B cell (primary cell): ENCODE measurements at regions not wholly inside any gene's neighbourhood (a gene's known extent, or its start where the extent isn't known, plus 50 kb on each side); places are given as distances from the start of the nearest gene placed in this dataset.

ENCODE experiments used
- CTCF ChIP-seq: fragments of 200-600 bp; IDR thresholded peaks from one replicate; pipeline ENCODE4 v1.8.0; 2022; ENCODE audit warnings: antibody characterized with exemption, mild to moderate bottlenecking
- EZH2 ChIP-seq: IDR thresholded peaks from 2 replicates; pipeline ENCODE4 v1.6.1; 2012; ENCODE audit warnings: borderline replicate concordance, low read depth, mild to moderate bottlenecking, moderate library complexity, low read length; ENCODE audit not compliant: insufficient read depth, poor library complexity, severe bottlenecking

GRCh38 chr4:14178421-14178820, 550.9 kb upstream of the BOD1L1 start:
- TF ChIP-seq CTCF (no peak), EZH2 (no peak)
